HCT116 (cell line): ENCODE measurements at regions not wholly inside any gene's neighbourhood (a gene's known extent, or its start where the extent isn't known, plus 50 kb on each side); places are given as distances from the start of the nearest gene placed in this dataset.

Experiments used
- ATAC-seq: fragments of 200-7000 bp; cut with Tn5 transposase; 2 replicates; pipeline ENCODE4 v1.9.1; 2020; ENCODE audit warnings: mild to moderate bottlenecking, moderate library complexity
- BruUV-seq: library from RNA; stranded (reverse); fragments of 400-500 nt; replicated peaks from 2 replicates; lab custom pipeline; 2021; lab: Mats Ljungman, UMichigan
- CTCF ChIA-PET: fragments of 300-600 bp; sonication (Branson Sonifier 250); formaldehyde crosslinking; loops from one replicate; lab custom pipeline; 2021; ENCODE audit warnings: antibody characterized with exemption; lab: Charles Lee
- POLR2A ChIA-PET: fragments of 300-600, 350-600 bp; sonication (Branson Sonifier 250); formaldehyde crosslinking; loops from one replicate; lab custom pipeline; 2021; ENCODE audit warnings: antibody characterized with exemption; lab: Charles Lee
- RAD21 ChIA-PET, 2 experiments: fragments of 300-600 bp; sonication (Branson Sonifier 250); formaldehyde crosslinking; loops; one replicate each; lab custom pipeline; 2023; ENCODE audit warnings: low total read pairs in 2 of 2; ENCODE audit not compliant: uncharacterized antibody in 2 of 2, unreplicated experiment in 2 of 2, low non-redundant PET in 1 of 2; lab: Charles Lee
- DNase-seq: peaks from one replicate; pipeline ENCODE4 v3.0.0-alpha.2; 2010; ENCODE audit warnings: low read depth, low spot score
- H2AFZ ChIP-seq: fragments of 200-600 bp; shearing (Covaris generic), sonication (generic); 2 replicates; pipeline ENCODE4 v1.6.1; 2017; ENCODE audit warnings: low read depth, mixed run types, mixed read lengths, antibody characterized with exemption, low read length; ENCODE audit not compliant: poor library complexity, severe bottlenecking
- H3K27ac ChIP-seq: 2 replicates; pipeline ENCODE4 v1.5.1; 2012; ENCODE audit warnings: low read depth, low read length
- H3K27me3 ChIP-seq: fragments of 200-600 bp; sonication (generic); 2 replicates; pipeline ENCODE4 v1.6.1; 2016; ENCODE audit warnings: mixed run types, low read length, mixed read lengths; ENCODE audit not compliant: insufficient read depth
- H3K36me3 ChIP-seq, 2 experiments: fragments of 200-500 bp in 1 of 2; fragments of 200-600 bp in 1 of 2; sonication (Bioruptor generic) in 1 of 2; sonication (generic) in 1 of 2; 2 replicates each; pipeline versions ENCODE4 v1.5.1 to v1.6.1; 2014 to 2016; ENCODE audit warnings: low read length in 2 of 2, inconsistent platforms in 1 of 2, mixed read lengths in 1 of 2, mixed run types in 1 of 2; ENCODE audit not compliant: insufficient read depth in 2 of 2, control insufficient read depth in 1 of 2
- H3K4me1 ChIP-seq, 2 experiments: fragments of 200-600 bp in 1 of 2; sonication (generic) in 1 of 2; 2 replicates each; pipeline versions ENCODE4 v1.5.1 to v1.6.1; 2012 to 2017; ENCODE audit warnings: low read length in 2 of 2, inconsistent platforms in 1 of 2, mild to moderate bottlenecking in 1 of 2, mixed read lengths in 1 of 2, mixed run types in 1 of 2, moderate library complexity in 1 of 2; ENCODE audit not compliant: insufficient read depth in 2 of 2, control insufficient read depth in 1 of 2
- H3K4me2 ChIP-seq: fragments of 200-600 bp; sonication (generic); 2 replicates; pipeline ENCODE4 v1.6.1; 2017; ENCODE audit warnings: mixed run types, low read length, mixed read lengths
- H3K4me3 ChIP-seq, 2 experiments: fragments of 200-600 bp in 1 of 2; sonication (generic) in 1 of 2; replicated peaks in 1 of 2; 2 replicates each; pipeline ENCODE4 v1.5.1; 2011 to 2016; ENCODE audit warnings: low read length in 2 of 2, control low read depth in 1 of 2, low read depth in 1 of 2, mild to moderate bottlenecking in 1 of 2, mixed read lengths in 1 of 2, mixed run types in 1 of 2
- H3K79me2 ChIP-seq: fragments of 200-600 bp; sonication (generic); 2 replicates; pipeline ENCODE4 v1.6.1; 2017; ENCODE audit warnings: mild to moderate bottlenecking, mixed run types, low read length, moderate library complexity, mixed read lengths; ENCODE audit not compliant: insufficient read depth
- H3K9ac ChIP-seq: fragments of 200-600 bp; sonication (generic); 2 replicates; pipeline ENCODE4 v1.6.1; 2016; ENCODE audit warnings: low read length, mixed read lengths
- H3K9me2 ChIP-seq: fragments of 200-600 bp; sonication (generic), shearing (Covaris generic); 2 replicates; pipeline ENCODE4 v1.6.1; 2017; ENCODE audit warnings: mixed run types, mild to moderate bottlenecking, moderate library complexity; ENCODE audit not compliant: insufficient read depth
- H3K9me3 ChIP-seq, 2 experiments: fragments of 200-500 bp in 1 of 2; fragments of 200-600 bp in 1 of 2; sonication (Bioruptor generic) in 1 of 2; sonication (generic) in 1 of 2; 2 replicates each; pipeline ENCODE4 v1.6.1; 2014 to 2017; ENCODE audit warnings: low read length in 2 of 2, mixed read lengths in 2 of 2, inconsistent platforms in 1 of 2, low read depth in 1 of 2, mild to moderate bottlenecking in 1 of 2, mixed run types in 1 of 2, moderate library complexity in 1 of 2; ENCODE audit not compliant: control insufficient read depth in 1 of 2, insufficient read depth in 1 of 2
- H4K20me1 ChIP-seq: fragments of 200-600 bp; sonication (generic), shearing (Covaris generic); 2 replicates; pipeline ENCODE4 v1.6.1; 2017; ENCODE audit warnings: mixed run types, mild to moderate bottlenecking, moderate library complexity; ENCODE audit not compliant: insufficient read depth
- CBX3 ChIP-seq: IDR thresholded peaks from 2 replicates; pipeline ENCODE4 v1.6.1; 2012; ENCODE audit warnings: low read depth
- EZH2 ChIP-seq: fragments of 200-600 bp; sonication (generic); IDR thresholded peaks from 2 replicates; pipeline ENCODE4 v1.6.1; 2017; ENCODE audit warnings: antibody characterized with exemption, mixed run types
- JUND ChIP-seq: IDR thresholded peaks from 2 replicates; pipeline ENCODE4 v1.6.1; 2012
- POLR2A ChIP-seq: IDR thresholded peaks from 2 replicates; pipeline ENCODE4 v1.7.0; 2011; ENCODE audit warnings: borderline replicate concordance; ENCODE audit not compliant: insufficient read depth, insufficient read length; ENCODE audit errors: extremely low read depth
- POLR2AphosphoS5 ChIP-seq: IDR thresholded peaks from 2 replicates; pipeline ENCODE4 v1.6.1; 2011; ENCODE audit warnings: mild to moderate bottlenecking, low read depth, low read length, moderate library complexity
- SIN3A ChIP-seq: IDR thresholded peaks from 2 replicates; pipeline ENCODE4 v1.6.1; 2012; ENCODE audit warnings: low read depth
- SP1 ChIP-seq: IDR thresholded peaks from 2 replicates; pipeline ENCODE4 v1.6.1; 2012; ENCODE audit warnings: low read depth
- TCF7L2 ChIP-seq: IDR thresholded peaks from 2 replicates; pipeline ENCODE4 v1.7.0; 2011; ENCODE audit warnings: borderline replicate concordance, inconsistent platforms; ENCODE audit not compliant: insufficient read depth, insufficient read length; ENCODE audit errors: extremely low read depth
- ZFX ChIP-seq: fragments of 450-650 bp; IDR thresholded peaks from 2 replicates; pipeline ENCODE4 v1.6.1; 2017
- intact Hi-C: fragments of 100-400 bp; cut with micrococcal nuclease; formaldehyde crosslinking; loops from 2 replicates; pipeline ENCODE4 v1.10.0; 2022
- TF ChIP-seq, protein P1 (sequence below), 3 experiments: fragments of 200-600 bp in 1 of 3; sonication (generic) in 1 of 3; IDR thresholded peaks in 2 of 3; conservative IDR thresholded peaks in 1 of 3; 2 replicates each; pipeline ENCODE4 v1.5.1; 2012 to 2017; ENCODE audit warnings: low read depth in 2 of 3, low read length in 2 of 3, antibody characterized with exemption in 1 of 3, borderline replicate concordance in 1 of 3, control low read depth in 1 of 3, mild to moderate bottlenecking in 1 of 3, mixed read lengths in 1 of 3, mixed run types in 1 of 3, moderate library complexity in 1 of 3; ENCODE audit not compliant: insufficient read depth in 1 of 3
- TF ChIP-seq, protein P2 (sequence below): IDR thresholded peaks from 2 replicates; pipeline ENCODE4 v1.6.1; 2012

GRCh38 chr11:103849366-103849765 is 187.1 kb upstream of the DDI1 start:
- Histone ChIP-seq H3K9me3 (no peaks in the 10 kb centered on the region), H3K36me3 (no peaks in the 10 kb centered on the region), H3K4me2 (no peak overlapping the region), H3K27ac (no peak overlapping the region), H3K4me3 (no peak overlapping the region), H3K9ac (no peak overlapping the region), H3K27me3 (no peaks in the 10 kb centered on the region), H3K9me2 (no peaks in the 10 kb centered on the region), H2AFZ (no peak overlapping the region), H3K4me1 (no peaks in the 10 kb centered on the region), H4K20me1 (no peaks in the 10 kb centered on the region), H3K79me2 (no peaks in the 10 kb centered on the region)
- intact Hi-C loops = no loop called here
- no peak for TF ChIP-seq CBX3
- no peak for TF ChIP-seq POLR2AphosphoS5
- TF ChIP-seq ZFX = no peak
- no peak for TF ChIP-seq POLR2A
- TF ChIP-seq TCF7L2 = no peak
- TF ChIP-seq SIN3A = no peak
- no peak for TF ChIP-seq JUND
- no peak for TF ChIP-seq SP1
- TF ChIP-seq EZH2 = no peak
- TF ChIP-seq, protein P1, sequence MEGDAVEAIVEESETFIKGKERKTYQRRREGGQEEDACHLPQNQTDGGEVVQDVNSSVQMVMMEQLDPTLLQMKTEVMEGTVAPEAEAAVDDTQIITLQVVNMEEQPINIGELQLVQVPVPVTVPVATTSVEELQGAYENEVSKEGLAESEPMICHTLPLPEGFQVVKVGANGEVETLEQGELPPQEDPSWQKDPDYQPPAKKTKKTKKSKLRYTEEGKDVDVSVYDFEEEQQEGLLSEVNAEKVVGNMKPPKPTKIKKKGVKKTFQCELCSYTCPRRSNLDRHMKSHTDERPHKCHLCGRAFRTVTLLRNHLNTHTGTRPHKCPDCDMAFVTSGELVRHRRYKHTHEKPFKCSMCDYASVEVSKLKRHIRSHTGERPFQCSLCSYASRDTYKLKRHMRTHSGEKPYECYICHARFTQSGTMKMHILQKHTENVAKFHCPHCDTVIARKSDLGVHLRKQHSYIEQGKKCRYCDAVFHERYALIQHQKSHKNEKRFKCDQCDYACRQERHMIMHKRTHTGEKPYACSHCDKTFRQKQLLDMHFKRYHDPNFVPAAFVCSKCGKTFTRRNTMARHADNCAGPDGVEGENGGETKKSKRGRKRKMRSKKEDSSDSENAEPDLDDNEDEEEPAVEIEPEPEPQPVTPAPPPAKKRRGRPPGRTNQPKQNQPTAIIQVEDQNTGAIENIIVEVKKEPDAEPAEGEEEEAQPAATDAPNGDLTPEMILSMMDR (IDR thresholded peaks at IDR 0.05 in 2 of 3, conservative IDR thresholded peaks at IDR 0.05 in 1 of 3; ENCODE audit: borderline replicate concordance in 1 of 3, insufficient read depth in 1 of 3, low read depth in 2 of 3, low read length in 2 of 3) = no peak
- TF ChIP-seq, protein P2, sequence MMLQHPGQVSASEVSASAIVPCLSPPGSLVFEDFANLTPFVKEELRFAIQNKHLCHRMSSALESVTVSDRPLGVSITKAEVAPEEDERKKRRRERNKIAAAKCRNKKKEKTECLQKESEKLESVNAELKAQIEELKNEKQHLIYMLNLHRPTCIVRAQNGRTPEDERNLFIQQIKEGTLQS = no peak
- ATAC-seq (no peak), DNase-seq (no peak)
- ChIA-PET RAD21 (no interaction called here), CTCF (no interaction called here), POLR2A (no interaction called here)
- no TSS peak for BruUV-seq
